HG02642 (cell line): ENCODE measurements at regions not wholly inside any gene's neighbourhood (a gene's known extent, or its start where the extent isn't known, plus 50 kb on each side); places are given as distances from the start of the nearest gene placed in this dataset.
"Not testable (repeated sequence)": the region's sequence is repeated elsewhere in the genome, so short reads cannot be mapped to it uniquely, and the experiment has no call there.

Experiments used
- ATAC-seq: cut with Tn5 transposase; IDR thresholded peaks from one replicate; pipeline ENCODE4 v1.9.1; 2021; ENCODE audit warnings: mild to moderate bottlenecking; ENCODE audit not compliant: unreplicated experiment, poor library complexity

GRCh38 chr5:83889971-83890745, 169.5 kb upstream of the HAPLN1 start:
- ATAC-seq: no peak

DNA sequence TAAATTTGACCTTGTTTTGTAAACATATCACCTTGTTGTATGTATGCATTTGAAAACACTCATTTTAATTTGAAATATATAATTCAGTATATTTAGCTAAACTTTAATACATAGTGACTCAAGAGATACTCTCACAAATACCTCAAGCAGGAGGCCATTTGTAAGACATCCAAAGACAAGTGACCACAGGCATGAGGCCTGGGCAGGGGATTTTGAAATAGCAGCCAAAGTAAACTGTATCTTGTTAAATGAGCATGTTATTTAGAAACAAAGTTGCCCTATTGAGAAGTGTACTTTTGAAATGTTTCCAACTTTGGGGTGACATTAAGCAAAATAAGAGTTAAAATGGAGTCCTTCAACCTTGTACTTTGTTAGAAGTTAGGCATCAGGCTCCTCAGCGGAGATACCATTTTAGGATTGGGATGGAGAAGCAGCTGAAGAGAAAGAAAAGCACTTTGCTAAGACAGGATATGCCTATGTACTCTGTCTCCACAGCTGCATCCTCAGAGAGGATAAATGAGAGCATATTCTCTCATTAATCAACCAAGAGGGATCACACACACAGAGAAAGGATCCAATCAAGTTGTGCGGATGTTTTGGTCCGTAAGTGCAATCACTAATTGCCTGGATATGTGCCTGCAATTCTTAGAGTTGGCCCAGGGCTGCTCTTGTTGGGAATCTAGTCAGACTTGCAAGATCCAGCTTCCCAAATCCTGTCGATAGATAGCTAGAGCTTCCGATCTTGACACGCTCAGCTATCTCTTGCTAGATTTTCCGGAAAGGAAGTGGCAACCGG, 157.5 kb upstream of the HAPLN1 start:
- ATAC-seq: no peak

DNA sequence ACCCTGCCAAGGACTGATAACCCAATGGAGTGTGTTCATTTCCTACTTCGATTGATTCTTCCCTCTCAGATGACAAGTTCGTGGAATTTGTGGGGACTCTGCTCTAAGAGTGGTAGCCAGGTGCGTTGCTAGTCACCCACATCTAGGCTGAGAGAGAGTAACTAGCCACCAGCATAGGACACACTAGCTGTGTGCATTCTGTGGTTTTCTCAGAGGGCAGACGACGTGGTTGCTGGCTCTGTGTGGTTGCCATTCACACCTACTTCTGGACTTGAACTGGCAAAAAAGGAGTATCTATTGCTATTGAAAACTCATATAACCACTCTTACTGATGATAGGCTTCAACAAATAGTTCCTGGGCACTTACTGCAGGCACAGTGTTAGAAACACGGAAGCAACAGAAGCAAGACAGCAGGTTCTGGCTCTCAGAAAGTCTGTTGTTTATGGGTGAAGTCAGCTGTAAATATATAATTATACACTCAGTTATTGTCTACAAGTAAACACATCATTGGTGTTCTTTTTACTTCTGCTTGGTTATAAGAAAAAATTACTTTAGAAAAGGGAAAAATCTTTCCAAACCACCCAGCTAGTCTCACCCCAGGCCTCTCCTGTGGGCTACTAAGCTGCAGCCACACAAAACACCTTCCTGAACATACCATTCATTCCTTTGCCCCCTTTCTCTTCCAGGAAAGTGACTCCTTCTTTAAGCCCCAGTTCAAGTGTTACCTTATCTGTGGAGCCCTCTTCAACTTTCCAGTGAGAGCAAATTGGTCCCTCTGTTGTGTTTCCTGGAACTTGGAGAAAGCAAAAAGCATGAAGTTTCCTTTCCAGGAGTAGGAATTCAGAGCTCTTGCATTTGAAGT, 151.1 kb upstream of the HAPLN1 start:
- ATAC-seq: no peak

DNA sequence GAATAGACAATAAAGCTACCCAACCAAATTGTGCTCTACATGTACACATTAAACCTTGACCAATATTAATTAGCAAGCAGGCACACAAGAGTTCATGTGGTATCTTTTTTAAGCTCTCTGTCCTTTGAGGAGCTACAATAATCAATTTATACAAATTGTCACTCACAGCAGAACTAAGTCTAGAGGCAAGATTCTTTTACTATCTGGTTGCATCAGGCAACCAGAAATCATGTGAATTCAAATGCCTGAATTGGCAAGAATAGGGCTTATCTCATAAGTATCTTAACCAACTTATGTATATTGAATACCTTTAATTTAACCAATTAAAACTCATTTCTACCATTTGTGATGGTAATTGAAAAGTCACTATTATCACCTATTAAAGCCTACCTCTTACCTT, 145.5 kb upstream of the HAPLN1 start:
- no peak for ATAC-seq

- no peak for ATAC-seq
Observed at GRCh38 chr5:83865579-83865978, 144.9 kb upstream of the HAPLN1 start.

- ATAC-seq: peak; percentile 52
Observed at GRCh38 chr5:83864652-83865051, 144.0 kb upstream of the HAPLN1 start.

DNA sequence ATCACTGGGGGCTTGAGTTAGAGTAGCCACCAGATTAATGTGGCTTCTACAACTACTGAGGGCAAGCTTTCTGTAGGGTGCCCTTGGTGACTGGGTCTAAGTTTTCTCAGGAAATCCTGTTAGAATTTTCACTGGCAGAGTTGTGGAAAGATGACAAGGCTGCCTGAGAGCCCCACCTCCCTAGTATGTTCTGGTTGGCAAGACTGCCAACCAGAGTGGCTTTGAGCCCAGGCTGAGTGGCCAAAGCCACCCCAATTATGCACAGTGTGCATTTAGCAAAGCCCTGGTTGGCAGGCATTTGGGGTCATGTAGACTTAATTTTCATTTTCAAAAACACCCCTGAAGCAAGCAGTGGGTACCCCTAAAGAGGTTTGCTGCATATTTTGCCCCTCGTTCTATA, 136.7 kb upstream of the HAPLN1 start:
- ATAC-seq: no peak

- ATAC-seq: no peak
Observed at GRCh38 chr5:83856881-83857280, 136.2 kb upstream of the HAPLN1 start.

DNA sequence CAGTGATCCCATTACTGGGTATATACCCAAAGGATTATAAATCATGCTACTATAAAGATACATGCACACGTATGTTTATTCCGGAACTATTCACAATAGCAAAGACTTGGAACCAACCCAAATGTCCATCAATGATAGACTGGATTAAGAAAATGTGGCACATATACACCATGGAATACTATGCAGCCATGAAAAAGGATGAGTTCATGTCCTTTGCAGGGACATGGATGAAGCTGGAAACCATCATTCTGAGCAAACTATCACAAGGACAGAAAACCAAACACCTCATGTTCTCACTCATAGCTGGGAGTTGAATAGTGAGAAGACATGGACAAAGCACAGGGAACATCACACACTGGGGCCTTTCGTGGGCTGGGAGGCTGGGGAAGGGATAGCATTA, 129.8 kb upstream of the HAPLN1 start:
- not testable (repeated sequence) for ATAC-seq

- no peak for ATAC-seq
Observed at GRCh38 chr5:83848941-83849340, 128.3 kb upstream of the HAPLN1 start.

DNA sequence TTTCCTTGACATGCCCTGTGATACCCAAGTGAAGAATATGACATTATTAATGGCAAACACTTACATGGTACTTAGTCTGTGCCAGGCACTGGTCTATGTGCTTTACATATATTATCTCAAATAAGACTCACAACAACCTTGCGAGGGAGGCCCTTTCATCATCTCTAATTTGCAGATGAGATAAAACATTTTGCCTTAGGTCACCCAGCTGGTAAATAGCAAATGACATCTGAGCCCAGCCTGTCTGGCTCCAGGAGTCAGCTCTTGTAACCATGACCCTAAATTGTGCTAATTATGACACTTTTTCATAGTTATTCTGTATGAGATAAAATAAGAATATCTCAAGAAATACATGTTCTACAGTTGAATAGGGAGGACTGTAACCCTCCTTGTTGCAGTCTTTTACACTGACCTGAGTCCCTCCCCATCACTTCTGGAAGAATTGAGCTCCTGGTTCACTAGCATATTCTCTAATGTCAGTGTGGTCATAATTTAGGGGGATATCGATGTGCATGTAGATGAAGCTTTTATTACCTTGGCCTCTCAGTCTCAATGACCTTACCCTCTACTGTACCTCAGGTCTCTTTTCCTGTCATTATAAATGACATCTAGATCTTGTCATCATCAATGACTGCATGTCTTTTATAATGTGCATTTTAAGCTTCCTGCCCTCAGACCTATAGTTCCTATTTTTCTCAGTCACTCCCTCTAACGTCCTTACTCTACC, 126.1 kb upstream of the HAPLN1 start:
- no peak for ATAC-seq

GRCh38 chr5:83844449-83845068, 123.9 kb upstream of the HAPLN1 start:
- peak; percentile 99 for ATAC-seq

DNA sequence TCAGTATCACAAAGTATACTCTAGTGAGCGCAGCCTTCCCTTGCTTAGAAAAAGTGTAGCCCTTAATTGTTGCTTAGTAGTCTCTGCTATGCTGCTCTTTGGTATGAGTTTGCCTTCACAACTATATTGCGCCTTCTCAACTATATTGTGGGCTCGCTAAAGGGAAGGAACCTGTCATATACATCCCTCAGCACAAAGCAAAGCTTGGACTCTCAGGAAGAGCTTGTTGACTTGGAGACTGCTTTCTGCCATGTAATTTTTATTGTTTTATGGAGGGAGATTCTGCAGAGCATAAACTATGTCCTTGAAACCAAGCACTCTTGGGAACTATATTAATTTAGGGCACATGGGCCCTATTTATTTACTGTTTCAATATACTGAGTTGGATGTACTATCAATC, 119.1 kb upstream of the HAPLN1 start:
- ATAC-seq: no peak

- ATAC-seq: no peak
Observed at GRCh38 chr5:83839256-83839655, 118.6 kb upstream of the HAPLN1 start.

DNA sequence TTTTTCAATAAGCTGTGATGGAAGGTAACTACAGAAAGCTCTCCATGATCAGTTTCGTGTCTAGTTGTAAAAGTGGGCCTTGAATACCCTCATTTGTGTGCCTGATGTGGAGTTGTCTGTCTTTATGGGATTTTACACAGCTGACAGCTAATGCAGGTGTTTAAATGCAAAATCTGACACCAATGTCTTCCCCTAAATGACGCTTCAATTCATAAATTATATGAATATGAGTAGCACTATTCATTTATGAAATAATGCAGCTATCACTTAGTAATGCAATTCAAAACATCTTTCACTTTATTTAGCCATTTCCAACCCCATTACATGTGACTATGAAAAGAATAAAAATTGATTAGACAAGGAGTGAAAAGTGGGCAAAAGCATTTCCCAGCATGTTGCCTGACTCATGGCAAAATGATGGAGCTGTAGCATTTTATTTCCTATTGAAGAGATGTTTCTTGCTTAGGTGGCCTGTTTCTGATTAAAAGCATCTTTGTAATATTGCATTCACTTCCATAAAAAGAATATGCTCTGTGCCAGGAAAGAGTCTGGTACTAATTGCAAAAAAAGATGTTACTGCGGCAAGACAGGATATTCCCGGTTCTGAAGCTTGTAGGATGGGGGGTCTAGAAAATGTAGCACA, 116.7 kb upstream of the HAPLN1 start:
- no peak for ATAC-seq

- no peak for ATAC-seq
Observed at GRCh38 chr5:83834306-83834705, 113.7 kb upstream of the HAPLN1 start.

DNA sequence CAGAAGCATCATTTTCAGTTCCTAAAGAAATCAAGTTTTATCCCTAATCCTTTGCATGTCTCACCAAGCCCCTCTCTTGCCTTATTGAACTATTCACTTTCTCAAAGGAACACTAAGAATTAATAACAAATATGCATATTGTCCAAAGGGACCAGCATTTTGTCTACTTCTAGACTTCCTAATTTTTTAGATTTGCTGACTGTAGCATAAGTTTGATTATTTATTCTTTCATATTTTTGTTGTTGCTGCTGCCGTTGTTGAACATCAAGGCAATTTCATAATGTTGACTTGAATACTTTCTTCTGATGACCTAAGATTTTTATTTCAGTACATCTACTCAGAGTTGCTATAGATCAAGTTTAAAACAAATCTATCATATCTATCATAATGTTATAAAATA, 111.2 kb upstream of the HAPLN1 start:
- ATAC-seq: no peak

DNA sequence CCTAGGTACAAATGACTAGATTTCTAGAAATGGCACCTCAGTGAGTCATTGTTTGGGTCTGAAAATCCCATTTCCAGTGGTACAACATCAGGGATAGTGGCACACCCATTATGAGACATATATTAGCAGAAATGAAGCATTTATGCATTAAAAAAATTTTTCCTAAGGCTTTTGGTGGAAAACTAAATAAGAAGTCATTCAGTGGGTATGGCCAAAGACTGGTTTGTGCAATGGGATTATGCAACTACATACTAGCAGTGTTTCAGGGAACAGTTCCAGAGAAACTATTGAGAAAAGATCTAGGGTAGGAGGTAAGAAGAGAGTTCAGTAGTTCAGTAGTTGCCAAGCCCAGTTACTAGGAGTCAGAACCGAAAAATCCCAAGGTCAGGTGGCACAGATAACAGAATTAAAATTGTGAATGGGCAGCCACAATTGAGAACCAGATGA, 106.5 kb upstream of the HAPLN1 start:
- no peak for ATAC-seq

DNA sequence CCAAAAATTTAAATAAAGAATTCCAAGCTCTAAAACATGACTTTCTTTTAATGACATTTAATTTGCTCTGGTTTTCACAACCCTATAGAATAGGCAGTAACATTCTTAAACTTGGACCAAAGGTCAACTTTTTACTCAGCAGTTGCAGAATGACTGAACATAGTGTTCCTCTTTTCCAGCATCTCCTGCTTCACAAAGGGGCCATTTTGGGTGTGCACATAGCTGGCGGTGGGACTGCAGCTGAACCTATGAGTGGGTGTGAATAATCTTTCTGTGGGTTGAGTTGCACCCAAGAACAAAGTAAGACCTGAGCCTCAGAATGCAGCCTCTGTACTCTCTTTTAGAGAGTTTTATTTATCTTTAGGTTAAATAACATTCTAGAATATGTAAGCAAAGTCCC, 96.9 kb upstream of the HAPLN1 start:
- ATAC-seq: no peak
